MM.1S (cell line): ENCODE measurements at regions not wholly inside any gene's neighbourhood (a gene's known extent, or its start where the extent isn't known, plus 50 kb on each side); places are given as distances from the start of the nearest gene placed in this dataset.

Source experiments
- EZH2 ChIP-seq: fragments of 300-600 bp; sonication (generic); optimal IDR thresholded peaks from 2 replicates; pipeline ENCODE3; 2017; ENCODE audit warnings: low read depth, mild to moderate bottlenecking, antibody characterized with exemption, low read length, mixed read lengths
- EZH2phosphoT487 ChIP-seq: fragments of 300-600 bp; sonication (generic); IDR thresholded peaks from 2 replicates; pipeline ENCODE4 v1.6.1; 2018; ENCODE audit warnings: antibody characterized with exemption, low read length
- TF ChIP-seq, protein P1 (sequence below): fragments of 300-600 bp; sonication (generic); IDR thresholded peaks from 2 replicates; pipeline ENCODE4 v1.5.1; 2016; ENCODE audit warnings: antibody characterized with exemption, low read length, mixed read lengths

DNA sequence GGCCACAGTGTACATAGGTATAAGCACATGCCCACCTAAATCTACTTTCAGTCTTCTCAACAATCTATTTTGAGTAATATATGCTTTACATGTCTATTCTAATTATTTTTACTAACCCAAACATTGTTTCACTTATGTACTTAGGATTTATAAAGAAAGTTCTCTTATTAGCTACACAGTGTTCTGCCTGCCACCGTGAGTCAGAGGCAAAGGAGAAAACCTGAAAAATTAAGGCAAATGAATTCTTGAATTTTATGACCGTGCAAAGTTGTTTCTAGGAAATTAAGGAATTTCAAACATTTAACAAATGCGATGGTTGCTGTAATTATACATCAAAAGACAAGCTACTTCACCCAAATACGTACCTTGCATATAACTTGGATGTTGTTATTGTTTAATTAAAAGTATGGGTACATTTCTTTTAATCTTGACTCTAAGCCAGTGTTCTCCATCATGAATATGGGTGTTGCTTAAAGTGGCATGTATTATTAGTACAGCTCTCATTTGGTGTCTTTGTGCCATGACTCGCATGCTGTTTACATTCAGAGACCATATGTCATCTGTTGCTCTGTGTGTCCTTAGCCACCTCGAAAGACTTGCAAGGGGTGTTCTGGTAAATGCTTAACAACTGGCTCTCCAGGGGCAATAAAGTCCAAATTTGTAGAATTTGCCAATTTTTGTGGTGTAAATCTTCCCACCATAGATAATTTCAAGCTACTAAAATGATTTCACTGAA is 154.3 kb upstream of the FN1 start:
- TF ChIP-seq, protein P1, sequence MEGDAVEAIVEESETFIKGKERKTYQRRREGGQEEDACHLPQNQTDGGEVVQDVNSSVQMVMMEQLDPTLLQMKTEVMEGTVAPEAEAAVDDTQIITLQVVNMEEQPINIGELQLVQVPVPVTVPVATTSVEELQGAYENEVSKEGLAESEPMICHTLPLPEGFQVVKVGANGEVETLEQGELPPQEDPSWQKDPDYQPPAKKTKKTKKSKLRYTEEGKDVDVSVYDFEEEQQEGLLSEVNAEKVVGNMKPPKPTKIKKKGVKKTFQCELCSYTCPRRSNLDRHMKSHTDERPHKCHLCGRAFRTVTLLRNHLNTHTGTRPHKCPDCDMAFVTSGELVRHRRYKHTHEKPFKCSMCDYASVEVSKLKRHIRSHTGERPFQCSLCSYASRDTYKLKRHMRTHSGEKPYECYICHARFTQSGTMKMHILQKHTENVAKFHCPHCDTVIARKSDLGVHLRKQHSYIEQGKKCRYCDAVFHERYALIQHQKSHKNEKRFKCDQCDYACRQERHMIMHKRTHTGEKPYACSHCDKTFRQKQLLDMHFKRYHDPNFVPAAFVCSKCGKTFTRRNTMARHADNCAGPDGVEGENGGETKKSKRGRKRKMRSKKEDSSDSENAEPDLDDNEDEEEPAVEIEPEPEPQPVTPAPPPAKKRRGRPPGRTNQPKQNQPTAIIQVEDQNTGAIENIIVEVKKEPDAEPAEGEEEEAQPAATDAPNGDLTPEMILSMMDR: no peak
- TF ChIP-seq EZH2 (no peak), EZH2phosphoT487 (no peak)
